Hippocampal formation (tissue), 2 donors: ENCODE measurements at regions not wholly inside any gene's neighbourhood (a gene's known extent, or its start where the extent isn't known, plus 50 kb on each side); places are given as distances from the start of the nearest gene placed in this dataset.
"Not testable (repeated sequence)": the region's sequence is repeated elsewhere in the genome, so short reads cannot be mapped to it uniquely, and the experiment has no call there.

Experiments used
- DNase-seq, 2 donors: peaks; one replicate each; lab custom pipeline; 2025; lab: John Stamatoyannopoulos, UW

DNA sequence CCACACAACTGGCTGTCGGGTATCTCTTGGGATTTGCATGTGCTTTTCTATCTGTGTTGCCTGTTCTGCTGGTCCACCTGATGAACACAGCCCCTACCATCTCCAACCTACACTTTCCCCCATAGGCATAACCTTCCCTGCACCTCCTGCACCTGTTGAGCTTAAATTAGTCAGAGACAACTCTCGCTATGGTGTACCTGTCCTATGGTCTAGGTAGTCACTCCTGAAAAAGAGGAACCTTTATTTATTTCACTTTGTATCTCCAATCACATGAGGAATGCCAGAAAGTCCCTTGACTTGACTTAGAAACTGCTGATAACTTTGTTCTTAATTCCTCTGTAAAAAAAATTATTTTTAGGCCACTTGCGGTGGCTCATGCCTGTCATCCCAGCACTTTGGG is 338.1 kb downstream of the DHRSX start:
- no peak for DNase-seq

DNA sequence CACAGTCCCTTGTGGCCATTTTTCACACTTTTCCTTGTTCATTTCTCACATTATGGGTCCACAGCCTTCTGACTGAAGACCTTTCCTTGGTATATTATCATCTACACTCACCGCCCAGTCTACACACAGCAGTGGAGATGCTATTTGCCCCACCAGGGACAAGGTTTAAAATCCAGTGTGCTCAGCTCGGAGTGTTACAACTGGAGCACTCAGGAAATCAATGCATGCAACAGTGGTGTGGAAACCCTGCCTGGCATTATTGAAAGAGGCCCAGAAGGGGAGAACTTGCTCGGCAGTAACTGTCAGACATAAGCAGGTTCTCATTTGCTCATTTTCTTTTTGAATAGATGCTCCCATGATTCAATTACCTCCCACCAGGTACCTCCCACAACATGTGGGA is 340.9 kb downstream of the DHRSX start:
- DNase-seq = no peak

DNA sequence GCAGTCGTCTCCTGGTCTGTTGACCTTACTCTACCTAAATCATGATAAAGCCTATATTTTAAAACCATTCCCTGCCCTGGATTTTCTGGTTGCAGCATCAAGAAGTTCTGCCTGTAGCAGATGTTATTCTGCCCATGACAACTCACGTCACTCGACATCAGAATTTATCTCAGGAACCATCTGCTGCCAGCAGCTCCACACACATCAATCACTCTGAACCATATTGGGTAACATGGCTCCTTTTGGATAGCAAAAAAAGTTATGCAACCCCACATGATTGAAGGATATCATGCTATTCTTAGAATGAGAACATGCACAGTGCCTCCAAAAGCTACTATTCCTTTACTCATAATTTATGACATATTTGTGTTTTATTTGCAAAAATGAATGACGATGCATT is 341.4 kb downstream of the DHRSX start:
- DNase-seq = no peak

DNA sequence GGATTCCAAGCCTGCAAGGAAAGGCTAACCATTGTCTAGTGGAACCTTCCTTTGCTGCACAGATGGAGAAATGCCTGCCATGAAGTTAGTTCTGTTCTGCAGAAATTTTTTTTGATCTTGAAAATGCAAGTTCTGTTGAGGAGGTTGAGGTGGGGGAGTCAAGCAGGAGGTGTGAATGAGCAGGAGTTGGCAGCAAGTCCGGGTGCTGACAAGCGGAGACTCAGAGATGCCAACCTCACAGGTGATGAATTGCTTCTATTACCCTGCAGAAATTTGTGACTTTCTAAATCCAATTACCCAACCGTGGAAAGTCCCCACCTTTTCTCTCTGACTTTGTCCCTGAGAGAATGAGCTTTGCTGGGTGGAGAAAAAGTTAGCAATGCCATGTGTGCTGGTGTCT is 350.1 kb downstream of the DHRSX start:
- peak in 1 of 2 donors; percentile 23 for DNase-seq

DNA sequence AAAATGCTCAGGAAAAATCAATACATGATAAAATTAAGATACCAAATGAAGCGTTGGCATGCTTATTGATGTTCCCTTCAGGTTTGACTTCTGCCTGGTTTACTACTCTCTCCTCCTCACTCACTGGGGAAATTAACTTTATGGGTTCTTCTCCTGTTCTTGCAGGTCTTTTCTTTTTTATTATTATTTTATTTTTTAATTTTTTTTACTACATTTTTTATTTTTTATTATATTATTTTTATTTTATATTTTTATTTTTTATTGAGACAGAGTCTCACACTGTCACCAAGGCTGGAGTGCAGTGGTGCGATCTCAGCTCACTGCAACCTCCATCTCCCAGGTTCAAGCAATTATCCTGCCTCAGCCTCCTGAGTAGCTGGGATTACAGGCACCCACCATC is 350.8 kb downstream of the DHRSX start:
- DNase-seq = not testable (repeated sequence)

DNA sequence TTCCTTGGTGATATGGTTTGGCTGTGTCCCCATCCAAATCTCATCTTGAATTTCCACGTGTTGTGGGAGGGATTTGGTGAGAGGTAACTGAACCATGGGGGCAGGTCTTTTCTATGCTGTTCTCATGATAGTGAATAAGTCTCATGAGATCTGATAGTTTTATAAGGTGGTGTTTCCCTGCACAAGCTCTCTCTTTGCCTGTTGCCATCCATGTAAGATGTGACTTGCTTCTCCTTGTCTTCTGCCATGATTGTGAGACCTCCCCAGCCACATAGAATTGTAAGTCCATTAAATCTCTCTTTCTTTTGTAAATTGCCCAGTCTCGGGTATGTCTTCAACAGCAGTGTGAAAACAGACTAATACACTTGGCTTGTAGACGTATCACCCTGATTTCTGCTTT is 351.7 kb downstream of the DHRSX start:
- not testable (repeated sequence) for DNase-seq

DNA sequence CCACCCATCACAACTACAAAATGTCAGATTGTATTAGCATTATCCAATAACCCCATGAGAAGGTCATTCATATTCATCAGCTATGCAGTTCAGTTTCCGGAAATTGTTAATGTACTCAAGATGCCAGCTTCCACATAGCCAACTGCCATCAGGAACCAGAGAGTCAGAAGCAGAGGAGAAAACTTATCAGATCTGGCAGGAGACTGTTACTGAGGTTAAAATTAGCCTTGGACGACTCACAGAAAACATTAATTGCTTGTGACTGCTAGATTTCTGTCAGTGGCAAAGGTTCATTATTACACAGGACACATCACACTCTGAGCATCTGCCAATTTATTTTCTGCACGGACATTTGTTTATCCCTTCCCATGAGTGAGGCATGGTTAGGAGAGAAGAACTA is 352.8 kb downstream of the DHRSX start:
- no peak for DNase-seq

DNA sequence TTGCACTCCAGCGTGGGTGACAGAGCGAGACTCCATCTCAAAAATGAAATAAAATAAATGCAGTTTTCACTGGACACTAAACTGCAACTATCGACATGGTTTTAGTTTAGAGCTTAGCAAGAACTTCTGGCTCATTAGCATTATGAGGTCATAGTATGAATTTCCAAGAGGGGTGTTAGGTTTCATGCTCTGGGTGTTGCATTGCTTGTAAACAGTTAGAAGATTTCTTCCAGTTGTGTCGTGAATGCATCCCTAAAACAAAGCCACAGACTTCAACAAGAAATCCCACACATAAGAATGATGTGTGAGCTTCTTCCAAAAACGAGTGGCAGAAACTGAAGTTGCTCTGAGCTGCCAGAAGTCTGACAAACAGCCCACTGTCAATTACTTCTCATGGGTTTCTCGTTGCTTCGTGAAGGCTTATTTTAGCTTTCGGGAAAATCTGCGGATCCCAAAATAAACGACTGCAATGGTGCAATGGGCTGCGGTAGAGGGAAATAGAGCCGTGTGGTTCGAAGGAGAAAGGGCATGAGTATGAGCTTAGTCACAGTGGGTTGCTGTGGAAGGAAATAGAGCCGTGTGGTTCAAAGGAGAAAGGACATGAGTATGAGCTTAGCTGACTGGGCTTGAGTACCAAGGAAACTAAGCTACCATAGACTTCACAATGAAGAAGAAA is 354.9 kb downstream of the DHRSX start:
- no peak for DNase-seq

DNA sequence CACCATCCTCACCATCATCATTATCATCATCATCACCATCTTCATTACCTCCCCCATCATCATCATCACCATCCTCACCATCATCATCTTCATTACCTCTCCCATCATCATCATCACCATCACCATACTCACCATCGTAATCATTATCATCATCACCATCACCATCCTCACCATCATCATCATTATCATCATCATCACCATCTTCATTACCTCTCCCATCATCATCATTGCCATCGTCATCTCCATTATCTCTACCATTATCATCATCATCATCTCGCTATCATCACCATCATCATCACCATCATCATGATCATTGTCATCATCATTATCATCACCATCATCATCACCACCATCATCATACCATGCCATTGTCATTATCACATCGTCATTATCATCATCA is 362.9 kb downstream of the DHRSX start:
- DNase-seq = no peak

DNA sequence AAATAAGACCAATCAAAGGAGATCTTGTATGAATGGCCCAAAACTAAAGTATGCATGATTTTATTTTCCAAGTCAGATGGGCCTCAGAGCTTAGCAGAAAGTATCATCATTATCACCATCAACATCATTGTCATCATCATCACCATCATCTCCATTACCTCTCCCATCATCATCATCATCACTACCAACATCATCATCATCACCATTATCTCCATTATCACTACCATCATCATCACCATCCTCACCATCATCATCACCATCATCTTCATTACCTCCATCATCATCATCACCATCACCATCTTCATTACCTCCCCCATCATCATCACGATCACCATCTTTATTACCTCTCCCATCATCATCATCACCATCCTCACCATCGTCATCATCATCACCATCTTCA is 363.9 kb downstream of the DHRSX start:
- DNase-seq = no peak

DNA sequence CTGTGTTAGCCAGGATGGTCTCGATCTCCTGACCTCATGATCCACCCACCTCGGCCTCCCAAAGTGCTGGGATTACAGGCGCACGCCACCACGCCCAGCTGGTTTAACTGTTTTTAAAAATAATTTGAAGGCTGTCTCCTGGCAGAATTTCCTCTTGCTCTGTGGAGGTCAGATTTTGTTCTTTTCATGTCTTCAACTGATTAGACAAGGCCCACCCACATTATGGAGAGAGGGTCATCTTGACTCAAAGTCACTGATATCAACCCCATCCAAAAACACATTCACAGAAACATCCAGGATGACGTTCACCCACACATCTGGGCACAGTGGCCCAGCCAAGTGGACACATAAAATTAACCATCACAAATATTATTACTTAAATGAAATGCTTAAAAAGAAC is 365.4 kb downstream of the DHRSX start:
- DNase-seq = no peak

DNA sequence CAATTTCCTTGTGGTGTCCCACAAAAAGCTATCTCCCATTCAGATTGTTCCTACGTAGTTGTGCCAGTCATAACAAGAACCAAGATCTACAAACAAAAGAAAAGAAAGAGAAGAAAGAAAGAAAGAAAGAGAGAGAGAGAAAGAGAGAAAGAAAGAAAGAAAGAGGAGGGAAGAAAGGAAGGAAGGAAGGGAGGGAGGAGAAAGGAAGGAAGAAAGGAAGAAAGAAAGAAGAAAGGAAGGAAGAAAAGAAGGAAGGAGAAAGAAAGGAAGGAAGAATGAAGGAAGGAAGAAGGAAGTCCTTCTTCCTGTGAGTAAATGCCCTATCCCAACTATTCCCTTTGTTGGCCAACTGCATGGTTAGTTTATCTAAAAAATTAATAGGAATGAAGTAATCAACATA is 366.0 kb downstream of the DHRSX start:
- DNase-seq = no peak
